SW 1271 (cell line): ENCODE measurements at regions not wholly inside any gene's neighbourhood (a gene's known extent, or its start where the extent isn't known, plus 50 kb on each side); places are given as distances from the start of the nearest gene placed in this dataset.
"Not testable (repeated sequence)": the region's sequence is repeated elsewhere in the genome, so short reads cannot be mapped to it uniquely, and the experiment has no call there.

Source experiments
- DNase-seq, 2 experiments: peaks; one replicate each; lab custom pipeline; 2025; lab: John Stamatoyannopoulos, UW

- DNase-seq: no peak
Observed at GRCh38 chr12:75672200-75672599, 160.8 kb upstream of the KRR1 start.

DNA sequence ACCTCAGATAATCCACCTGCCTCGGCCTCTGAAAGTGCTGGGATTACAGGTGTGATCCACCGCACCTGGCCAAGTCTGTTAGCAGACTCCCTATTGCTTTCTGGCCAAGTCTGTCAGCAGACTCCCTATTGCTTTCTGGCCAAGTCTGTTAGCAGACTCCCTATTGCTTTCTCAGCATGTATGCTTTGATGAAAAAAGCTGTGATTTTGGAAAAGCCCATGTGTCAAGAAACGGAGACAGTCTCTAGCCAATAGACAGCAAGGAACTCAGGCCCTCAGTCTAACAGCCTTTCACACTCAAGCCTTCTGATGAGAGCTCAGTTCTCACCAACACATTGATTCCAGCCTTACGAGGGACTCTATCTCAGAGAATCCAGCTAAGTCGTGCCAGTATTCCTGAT lies 158.8 kb upstream of the KRR1 start:
- DNase-seq: no peak

GRCh38 chr12:75666939-75667334 lies 155.5 kb upstream of the KRR1 start:
- DNase-seq: no peak

DNA sequence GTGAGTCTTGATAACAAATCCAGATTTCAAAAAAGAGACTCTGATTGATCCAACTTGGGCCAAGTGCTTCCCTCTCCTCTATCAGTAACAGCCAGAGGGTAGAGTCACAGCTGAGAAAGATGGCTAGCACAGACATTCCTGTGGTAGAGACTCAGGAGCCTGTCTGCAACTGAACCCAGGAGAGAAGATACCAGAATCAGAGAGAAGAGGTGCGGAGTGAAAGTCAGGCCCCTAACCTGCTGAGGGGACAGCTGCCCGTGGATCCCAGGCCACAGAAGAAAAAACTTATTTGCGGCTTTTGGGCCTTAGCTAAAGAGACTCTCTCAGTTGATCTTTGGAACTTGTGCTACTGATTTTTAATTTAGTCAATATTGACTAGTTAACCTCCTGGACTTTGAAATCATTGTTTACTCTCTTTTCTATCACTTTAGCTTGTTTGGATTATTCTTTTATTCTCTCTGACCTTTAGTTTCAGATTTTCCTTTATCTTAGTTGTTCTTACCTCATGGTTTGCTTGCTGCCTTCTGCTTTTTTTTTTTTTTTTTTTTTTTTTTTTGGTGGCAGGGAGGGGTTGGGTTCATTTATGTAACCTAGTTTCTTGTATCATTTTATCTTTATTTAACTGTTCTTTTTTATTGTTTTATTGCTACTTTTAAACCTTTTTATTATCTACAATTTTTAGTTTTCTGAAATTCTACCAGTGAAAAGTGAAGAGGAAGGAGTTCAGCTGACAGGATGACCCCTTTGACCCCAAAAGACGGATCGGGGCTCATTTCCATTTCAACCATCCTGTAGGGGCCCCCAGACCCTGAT lies 154.9 kb upstream of the KRR1 start:
- no peak for DNase-seq

- DNase-seq: no peak
Observed at GRCh38 chr12:75665216-75665615, 153.8 kb upstream of the KRR1 start.

GRCh38 chr12:75662511-75663159 lies 151.2 kb upstream of the KRR1 start:
- no peak for DNase-seq

- DNase-seq: no peak
Observed at GRCh38 chr12:75661908-75662307, 150.5 kb upstream of the KRR1 start.

DNA sequence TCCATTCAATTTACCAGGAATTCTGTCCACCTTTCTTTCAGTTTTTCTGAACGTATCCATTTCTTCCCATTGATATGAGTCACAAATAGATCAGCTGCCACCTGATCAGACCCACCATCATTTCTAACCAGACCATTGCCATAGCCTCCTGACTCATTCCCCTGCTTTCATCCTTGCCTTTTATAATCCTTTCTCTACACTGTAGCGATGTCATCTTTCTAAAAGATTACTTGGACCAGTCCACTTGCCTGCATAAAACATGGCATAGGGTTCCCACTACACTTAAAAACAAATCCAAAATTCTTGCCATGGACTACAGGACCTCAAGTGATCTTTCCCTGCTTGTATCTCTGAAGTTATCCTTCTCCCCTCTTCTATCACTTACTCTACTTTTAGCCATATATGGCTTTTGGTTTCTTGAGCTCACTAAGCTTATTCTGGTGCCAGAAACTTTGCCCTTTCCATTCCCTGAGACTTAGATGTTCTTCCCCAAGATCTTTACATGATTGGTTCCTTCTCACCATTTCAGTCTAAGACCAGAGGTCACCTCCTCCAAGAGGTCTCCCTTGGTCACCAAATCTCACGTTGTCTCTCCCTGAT lies 149.5 kb upstream of the KRR1 start:
- no peak for DNase-seq

- peak in 1 of 2 experiments; percentile 44 for DNase-seq
Observed at GRCh38 chr12:75660107-75660530, 148.7 kb upstream of the KRR1 start.

GRCh38 chr12:75658901-75659823 lies 147.8 kb upstream of the KRR1 start:
- DNase-seq: peak in 1 of 2 experiments; percentile 65

- DNase-seq: no peak
Observed at GRCh38 chr12:75658286-75658685, 146.9 kb upstream of the KRR1 start.

GRCh38 chr12:75657831-75658230 lies 146.4 kb upstream of the KRR1 start:
- DNase-seq: no peak

- not testable (repeated sequence) for DNase-seq
Observed at GRCh38 chr12:75657354-75657753, 145.9 kb upstream of the KRR1 start.

DNA sequence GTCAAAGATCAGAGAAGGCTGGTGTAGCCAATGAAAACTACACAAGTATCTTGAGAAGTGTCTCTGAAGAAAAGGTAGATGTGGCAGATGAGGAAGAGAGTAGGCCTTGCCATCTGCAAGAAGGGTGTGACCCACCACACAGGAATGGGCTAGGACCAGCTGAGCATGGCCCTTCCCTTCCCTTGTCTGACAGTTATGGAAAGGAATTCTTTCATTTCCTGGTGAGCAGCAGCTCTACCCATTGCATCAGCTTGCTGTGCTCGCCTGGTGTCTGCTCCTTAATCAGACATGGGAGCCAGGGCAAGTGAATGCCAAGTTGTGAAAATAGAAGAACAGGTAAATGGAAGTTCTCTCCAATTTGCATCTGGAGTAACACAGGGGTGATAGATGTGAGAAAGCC lies 145.2 kb upstream of the KRR1 start:
- peak; percentile 64 to 78 for DNase-seq

DNA sequence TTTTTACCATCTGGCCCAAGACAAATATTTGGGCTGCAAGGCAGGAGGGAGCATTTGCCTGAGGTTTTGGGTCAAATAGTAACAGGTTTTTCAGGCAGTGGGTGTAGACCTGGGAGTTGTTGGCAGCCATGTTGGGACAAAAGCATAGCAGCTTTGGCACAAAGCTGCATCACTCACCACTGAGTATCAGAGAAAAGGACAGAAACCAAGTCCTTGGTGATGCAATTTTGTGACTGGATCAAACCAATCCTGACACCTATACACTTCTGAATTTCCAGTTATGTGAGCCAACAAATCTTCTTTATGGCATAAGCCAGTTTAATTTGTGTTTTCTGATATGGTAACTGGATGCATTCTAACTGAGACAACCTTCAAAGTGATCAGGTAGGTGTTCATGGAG lies 144.8 kb upstream of the KRR1 start:
- DNase-seq: no peak

DNA sequence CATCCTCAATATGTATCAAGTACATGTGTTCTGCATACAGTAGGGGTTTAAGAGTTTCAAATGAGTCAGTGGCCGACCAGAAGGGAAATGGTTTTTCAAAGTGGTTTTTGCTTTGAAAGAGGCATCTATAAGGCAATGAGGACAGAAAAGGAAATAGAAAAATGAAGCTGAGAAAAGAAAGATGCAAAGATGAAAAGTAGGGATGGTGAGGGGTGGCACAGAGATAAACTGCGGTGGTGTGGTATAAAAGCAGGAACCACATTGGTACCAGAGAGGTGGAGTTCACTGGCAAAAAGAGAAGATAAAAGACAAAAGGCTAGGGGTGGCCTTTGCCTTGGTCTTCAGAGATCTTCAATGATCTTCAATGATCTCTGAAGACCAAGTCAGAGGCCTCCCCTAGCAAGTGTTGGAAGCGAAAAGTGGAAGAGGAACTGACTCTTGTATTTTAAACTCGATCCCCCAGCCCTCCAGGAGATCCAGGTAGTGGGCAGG lies 144.0 kb upstream of the KRR1 start:
- DNase-seq: no peak

DNA sequence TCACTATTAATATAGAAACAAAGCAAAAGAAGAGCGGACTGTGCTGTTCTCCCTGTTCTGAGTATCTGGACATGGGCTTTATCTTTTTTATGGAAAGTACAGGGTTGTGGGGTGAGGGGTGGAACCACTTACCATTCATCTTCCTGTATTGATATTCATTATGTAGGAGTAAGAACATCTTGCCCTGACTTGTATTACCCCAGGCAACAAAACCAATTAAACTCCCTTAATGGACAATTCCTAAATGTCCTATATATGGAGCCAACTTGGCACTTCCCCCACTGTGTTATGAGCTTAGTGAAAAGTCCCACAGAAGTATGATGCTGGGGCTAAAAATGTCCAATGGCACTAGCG lies 139.9 kb upstream of the KRR1 start:
- no peak for DNase-seq

GRCh38 chr12:75650595-75651341 lies 139.4 kb upstream of the KRR1 start:
- DNase-seq: no peak

DNA sequence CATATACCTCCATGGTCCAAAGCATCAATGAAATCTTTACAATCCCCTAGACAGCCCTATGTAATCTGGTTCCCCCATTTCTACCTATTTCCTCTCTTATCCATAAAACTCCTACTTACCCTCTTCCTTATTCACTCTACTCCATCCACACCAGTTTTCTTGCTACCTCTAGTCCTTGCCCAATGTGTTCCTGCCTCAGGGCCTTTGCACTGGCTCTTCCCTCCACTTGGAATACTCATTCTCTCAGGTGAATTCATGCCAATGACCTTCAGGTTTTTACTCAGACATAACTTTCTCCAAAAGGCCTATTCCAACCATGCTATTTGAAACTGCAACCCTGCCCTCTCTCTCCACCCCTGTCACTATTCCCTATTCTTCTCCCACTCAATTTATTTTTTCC lies 138.7 kb upstream of the KRR1 start:
- no peak for DNase-seq

DNA sequence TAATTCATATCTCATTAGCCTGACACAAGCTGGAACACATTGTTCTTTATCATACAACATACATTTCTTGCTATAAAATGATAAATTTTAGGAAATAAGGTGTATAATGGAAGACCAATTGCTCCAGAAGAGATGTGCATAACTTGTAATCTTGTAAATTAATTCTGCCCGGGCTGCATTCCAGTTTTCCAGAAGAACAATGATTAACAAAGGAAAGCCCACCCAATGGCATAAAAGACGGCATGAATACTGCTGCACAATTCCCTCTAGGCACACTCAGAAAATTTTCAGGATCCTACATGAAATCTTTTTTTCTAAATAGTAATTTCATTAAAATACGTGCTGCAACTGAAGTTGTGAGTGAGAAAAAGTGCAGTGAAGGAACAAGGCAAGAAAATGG lies 137.4 kb upstream of the KRR1 start:
- DNase-seq: no peak
